NCI-H2081 (cell line): ENCODE measurements at regions not wholly inside any gene's neighbourhood (a gene's known extent, or its start where the extent isn't known, plus 50 kb on each side); places are given as distances from the start of the nearest gene placed in this dataset.
"Not testable (repeated sequence)": the region's sequence is repeated elsewhere in the genome, so short reads cannot be mapped to it uniquely, and the experiment has no call there.

Source experiments
- DNase-seq, 2 experiments: peaks; one replicate each; lab custom pipeline; 2025; lab: John Stamatoyannopoulos, UW

- DNase-seq: not testable (repeated sequence)
Observed at GRCh38 chr14:23898359-23898758, 55.2 kb upstream of the DHRS4 start.

- DNase-seq: no peak
Observed at GRCh38 chr14:23899788-23900187, 53.8 kb upstream of the DHRS4 start.

- DNase-seq: no peak
Observed at GRCh38 chr14:23903442-23903841, 50.1 kb upstream of the DHRS4 start.
